HG03175 (cell line): ENCODE measurements at regions not wholly inside any gene's neighbourhood (a gene's known extent, or its start where the extent isn't known, plus 50 kb on each side); places are given as distances from the start of the nearest gene placed in this dataset.

Experiments used
- ATAC-seq: cut with Tn5 transposase; IDR thresholded peaks from one replicate; pipeline ENCODE4 v1.9.1; 2021; ENCODE audit warnings: mild to moderate bottlenecking, moderate library complexity; ENCODE audit not compliant: unreplicated experiment

DNA sequence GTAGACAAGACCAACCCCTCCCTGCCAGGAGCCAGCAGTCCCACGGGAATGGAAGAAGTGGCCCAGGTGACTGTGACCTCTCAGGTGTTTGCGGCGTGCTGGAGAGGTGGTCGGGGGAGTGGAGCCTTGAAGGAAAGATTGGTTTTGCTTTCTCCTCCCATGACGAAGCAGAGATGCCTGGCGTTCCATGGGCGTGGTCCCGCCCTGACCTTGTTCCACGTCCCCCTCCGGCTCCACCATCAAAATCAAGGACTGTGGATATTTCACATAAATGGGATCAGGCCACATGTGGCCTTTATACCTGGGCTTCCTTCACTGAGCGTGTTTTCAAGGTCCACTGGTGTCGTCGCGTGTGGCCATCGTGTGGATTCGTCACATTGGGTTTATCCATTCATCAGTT is 270.6 kb upstream of the TNRC6C start:
- no peak for ATAC-seq

DNA sequence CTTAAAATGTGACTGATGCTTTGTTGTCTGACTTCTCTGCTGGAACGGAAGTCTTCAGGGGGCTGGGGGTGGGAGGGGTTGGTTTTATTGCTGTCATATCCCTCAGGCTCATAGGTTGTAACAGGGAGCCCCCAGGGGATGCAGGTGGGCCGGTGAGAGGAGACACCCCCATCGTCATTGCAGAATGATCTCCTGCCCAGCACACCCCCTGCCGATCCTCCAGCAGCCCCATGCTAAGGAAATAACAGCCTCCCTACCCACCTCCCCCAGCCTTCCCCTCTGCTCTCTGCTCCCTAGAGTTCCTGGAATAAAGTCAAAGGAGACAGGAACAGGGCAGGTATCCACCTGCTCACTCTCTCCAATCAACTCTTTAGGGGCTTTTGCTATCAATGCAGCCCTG is 270.1 kb upstream of the TNRC6C start:
- ATAC-seq = no peak

DNA sequence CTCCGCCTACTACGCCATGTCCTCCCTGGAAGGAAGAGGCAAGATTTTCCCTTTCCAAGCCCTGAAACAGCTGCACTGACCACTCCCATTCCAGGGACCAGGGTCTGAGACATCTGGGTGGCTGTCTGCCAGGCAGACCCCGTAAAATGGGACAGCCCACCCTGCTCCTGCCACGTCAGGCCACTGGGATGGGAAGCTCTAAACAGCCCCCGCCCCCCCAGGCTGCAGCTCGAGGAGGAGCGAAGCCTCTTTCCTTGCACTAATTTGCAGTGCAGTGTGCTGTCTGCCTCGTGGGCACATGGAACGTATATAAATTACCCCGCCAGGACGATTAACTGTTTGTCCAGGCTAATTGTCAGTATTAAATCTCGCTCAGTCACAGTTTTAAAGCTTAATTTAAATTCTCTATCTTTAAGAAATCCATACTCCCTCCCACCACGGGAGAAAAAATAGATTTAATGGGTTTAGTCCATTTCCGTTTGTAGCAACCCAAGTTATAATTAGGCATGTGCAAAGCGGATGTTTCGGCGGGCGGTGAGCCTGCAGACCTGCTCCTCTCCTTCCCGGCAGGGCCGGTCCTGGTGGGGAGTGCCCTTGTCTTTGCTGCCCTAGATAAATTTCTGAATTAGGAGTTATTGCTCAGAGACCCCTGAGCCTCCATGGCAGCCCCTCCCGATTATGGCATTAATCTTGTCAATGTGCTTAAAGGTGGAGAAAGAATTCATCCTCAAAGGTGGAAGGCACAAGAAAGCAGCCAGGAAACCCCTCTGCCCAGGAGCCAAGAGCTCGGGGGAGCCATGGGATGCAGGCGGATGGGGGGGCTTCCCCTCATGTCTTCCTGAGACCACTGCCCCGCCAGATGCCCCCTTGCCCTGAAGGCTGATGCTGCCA is 268.0 kb upstream of the TNRC6C start:
- no peak for ATAC-seq

DNA sequence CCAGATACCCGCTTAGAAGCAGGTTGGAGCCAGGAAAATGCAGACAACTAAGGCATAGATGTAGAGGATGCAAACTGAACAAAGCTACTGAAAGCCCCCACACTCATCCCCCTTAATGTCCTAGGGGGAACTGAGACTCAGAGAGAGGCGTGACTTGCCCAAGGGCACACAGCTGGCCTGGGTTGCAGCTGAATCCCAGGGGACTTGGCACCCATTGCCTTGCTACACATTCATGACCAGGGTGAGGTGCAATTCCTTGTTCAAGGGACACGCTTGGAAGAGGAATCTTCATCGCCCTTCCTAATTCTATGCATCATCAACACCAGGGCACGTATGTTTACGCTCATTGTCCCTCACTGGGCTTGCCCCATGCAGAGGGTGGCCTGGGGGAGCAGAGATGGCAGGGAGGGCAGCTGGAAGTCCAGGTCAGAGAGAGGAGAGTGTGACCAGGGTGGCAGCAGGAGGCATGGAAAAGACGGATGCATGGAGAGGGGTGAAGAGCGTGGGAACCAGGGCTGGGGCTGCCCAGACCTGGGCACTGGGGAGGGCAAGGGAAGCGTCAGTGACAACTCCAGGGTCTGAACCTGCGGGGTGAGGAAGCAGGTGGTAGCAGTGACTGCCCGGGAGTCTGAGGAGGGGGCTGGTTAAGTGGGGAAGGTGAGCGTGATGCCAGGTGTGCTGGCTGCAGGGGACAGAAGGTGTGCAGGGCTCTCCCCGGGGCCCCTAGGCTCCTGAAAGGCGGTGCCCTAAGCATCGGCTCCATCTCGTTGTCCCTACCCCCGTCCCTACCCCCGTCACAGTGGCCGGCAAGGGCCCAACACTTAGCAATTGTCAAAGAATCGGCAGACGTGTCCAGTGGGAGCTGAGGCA is 267.1 kb upstream of the TNRC6C start:
- ATAC-seq = no peak

DNA sequence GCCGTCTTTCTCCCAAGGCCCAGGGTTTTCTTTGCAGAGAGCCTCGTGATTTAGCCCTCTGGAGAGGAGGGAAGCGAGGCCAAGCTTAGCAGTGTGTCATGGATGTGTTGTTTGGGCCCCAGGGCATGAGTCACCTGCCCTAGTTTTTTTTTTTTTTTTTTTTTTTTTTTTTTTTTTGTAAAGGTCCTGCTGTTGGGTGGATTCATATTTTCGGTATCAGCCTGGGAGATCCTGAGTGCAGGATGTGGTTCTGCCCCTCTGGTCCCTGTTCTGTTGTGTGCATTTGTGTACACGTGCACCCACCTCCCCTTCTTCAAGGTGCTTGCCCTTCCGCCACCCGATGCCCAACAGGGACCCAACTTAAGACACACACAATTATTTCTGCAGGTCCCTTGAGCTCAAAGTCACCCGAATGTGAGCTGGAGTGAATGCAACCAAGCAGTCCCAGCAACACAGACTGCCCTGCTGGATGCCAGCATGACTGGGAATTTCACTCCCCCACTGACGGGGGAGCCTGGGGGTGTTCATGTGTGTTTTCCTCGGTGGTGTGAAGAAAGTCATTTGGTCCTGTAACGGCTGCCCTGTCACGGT is 265.8 kb upstream of the TNRC6C start:
- ATAC-seq = no peak

- ATAC-seq = no peak
Observed at GRCh38 chr17:77693301-77693700, 265.2 kb upstream of the TNRC6C start.

GRCh38 chr17:77693776-77694175 is 264.7 kb upstream of the TNRC6C start:
- ATAC-seq = no peak

GRCh38 chr17:77694391-77695363 is 263.8 kb upstream of the TNRC6C start:
- no peak for ATAC-seq

- no peak for ATAC-seq
Observed at GRCh38 chr17:77695386-77695785, 263.1 kb upstream of the TNRC6C start.

- ATAC-seq = no peak
Observed at GRCh38 chr17:77696151-77696720, 262.3 kb upstream of the TNRC6C start.

GRCh38 chr17:77696721-77697460 is 261.6 kb upstream of the TNRC6C start:
- no peak for ATAC-seq

DNA sequence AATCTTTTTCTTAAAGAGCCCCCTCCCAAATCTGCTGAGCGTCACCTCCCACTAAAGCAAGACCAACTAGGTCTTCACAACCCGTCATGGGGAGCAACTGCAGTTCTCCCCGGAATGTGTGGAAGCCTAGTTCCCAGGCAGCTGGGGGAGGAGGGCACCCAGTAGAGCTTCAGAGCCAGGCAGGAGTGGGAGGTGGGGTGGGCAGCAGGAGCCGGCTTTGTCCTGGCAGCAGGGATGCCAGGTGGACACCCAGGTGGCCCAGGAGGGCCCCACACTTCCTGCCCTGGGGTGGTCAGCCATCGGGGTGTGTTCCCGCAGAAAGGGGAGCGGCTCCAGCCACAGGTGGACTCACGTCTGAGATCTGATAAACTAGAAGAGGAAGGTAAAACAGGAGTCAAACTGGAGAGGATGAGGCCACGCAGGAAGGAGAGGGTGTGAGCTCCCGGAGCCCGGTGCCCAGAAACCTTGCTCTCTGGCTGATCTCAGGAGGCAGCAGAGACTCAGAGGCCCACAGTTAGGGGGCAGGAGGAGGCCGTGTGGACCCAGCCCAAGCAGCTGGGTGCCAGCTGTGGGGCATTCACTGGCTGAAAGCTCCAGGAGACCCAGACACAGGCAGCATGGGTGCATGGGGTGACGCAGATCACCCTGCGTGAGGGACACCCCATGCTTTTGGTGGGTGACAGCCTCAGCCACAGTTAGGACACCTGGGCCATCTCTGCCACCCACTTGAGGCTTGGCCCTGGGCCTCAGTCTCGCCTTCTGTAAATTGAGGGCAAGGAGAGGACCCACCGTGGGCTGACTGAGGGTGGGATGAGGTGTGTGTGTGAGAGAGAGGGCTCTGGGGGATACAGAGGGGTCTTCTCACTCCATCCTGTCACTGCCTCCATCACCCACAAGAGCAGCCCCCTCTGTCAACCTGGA is 260.8 kb upstream of the TNRC6C start:
- no peak for ATAC-seq

DNA sequence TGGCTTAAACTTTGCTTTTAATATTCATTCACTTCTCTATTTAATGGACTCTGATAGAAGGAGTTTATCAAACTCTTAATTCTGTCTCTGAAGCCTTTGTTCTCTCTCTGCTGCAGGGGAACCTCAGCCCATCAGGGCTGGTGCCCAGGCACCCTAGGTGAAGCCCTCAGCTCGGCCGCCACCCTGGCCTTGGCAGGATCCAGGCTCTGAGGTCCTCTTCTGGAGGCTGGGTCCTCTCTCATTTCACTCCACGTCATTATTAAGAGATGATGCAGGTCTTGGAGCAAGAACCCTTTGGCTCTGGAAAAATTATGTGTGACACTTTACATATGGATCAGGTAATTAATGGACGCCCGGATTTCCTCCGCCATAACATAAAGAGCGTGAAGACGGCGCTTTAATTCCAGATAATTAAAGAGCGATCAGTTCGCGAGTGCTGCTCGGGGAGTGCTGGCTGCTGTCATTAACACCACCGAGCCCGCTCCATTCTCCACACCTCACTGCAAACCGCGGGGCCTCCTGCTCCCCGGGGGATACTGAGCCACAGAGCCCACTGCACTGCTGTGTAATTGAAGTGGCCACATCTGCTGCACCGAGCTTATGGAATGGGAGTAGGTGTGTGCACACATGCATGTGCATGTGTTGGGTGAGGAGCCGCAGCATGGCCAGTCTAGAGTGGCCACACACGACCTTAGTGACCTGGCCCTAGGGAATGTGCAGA is 259.4 kb upstream of the TNRC6C start:
- ATAC-seq = no peak

GRCh38 chr17:77700165-77700881 is 258.2 kb upstream of the TNRC6C start:
- ATAC-seq = no peak

- no peak for ATAC-seq
Observed at GRCh38 chr17:77701996-77702395, 256.5 kb upstream of the TNRC6C start.

DNA sequence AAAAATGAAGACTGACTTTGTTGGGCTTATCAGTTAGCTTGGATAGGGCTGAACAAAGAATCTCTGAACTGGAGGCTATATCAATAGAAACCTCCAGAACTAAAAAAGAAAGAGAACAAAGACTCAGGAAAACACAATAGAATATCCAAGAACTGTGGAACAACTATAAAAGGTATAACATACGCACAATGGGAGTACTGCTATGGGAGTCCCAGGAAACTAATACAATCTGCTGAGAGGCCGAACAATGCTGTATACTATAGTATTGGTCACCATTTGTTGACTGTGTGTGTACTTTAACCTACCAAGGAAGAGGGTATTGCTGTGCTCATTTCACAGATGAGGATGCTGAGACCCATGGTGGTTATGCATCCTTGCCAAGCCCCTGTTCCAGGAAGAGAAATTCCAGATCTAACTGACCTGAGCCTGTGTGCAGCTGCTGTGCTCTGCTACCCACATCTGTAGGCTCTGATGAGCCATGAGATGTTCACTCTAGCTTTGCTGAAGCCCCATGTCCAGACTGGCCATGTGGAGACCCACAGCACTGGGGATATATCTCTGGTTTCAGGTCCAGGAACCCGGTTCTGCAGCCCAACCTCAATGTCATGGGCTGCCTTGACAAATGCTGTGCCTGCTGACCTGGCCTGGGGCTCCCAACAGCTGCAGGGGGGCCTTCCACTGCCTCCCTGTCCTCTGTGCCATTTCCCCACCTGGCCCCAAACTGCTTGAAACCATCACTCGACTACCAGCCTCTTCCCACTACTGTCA is 254.3 kb upstream of the TNRC6C start:
- ATAC-seq = no peak
